EL (cell line): ENCODE measurements at regions not wholly inside any gene's neighbourhood (a gene's known extent, or its start where the extent isn't known, plus 50 kb on each side); places are given as distances from the start of the nearest gene placed in this dataset.
"Not testable (repeated sequence)": the region's sequence is repeated elsewhere in the genome, so short reads cannot be mapped to it uniquely, and the experiment has no call there.

Experiments used
- DNase-seq: peaks from one replicate; pipeline ENCODE4 v3.0.0-alpha.2; 2016

DNA sequence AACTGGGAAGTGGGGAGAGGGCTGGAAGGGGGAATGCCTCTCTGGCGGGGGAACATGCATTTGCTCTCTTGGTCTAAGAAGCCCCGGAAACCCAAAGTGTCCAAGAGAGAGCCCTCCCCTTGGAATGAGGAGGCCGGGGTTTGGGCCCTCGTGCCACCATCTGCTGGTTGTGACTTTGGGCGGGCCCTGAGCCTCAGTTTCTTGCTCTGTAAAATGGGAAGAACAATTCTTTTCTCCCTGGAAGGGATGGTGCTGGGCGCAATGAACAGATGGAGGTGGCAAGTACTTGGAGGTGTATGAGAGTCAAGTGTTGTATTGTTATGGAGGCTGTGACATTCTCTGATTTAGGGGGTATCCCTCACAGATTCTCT, 69.9 kb upstream of the TARDBP start:
- DNase-seq, result no peak

GRCh38 chr1:10943041-10943440, 69.4 kb upstream of the TARDBP start:
- no peak for DNase-seq

DNA sequence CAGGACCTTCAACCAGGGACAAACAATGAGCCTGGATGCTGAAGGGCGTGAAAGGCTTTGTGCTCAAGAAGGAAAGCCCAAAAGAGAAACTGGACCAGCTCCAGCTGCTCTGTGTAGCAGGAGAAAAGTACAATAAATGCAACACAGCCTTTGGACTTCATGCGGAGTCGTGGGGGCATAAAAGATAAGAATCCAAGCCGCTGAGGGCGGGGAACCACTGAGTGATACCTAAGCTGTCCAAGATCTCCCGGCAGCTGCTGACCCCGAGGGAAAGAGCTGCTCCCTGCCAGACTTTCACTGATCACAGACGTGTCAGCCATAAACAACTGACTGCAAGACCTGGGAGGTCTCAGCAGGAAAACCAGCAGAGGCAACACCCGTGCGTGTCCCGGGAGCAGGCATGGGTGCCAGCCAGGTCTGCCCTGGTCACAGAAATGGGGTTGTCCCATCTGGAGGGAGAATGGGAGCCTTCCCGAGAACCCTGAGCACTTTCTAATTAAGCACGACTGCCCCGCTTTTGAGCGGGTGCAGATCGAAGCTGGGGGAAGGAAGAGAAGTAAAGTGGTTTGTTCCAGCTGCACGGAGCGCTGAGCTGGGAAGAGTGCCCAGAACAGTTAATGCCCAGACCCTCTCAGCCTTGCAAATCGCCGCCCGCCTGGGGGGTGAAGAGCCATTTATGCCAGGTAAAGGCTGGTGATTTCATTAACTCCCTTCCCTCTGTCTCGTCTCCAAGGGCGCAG, 68.3 kb upstream of the TARDBP start:
- peak; percentile 28 for DNase-seq

GRCh38 chr1:10945991-10946509, 66.4 kb upstream of the TARDBP start:
- DNase-seq, result no peak

DNA sequence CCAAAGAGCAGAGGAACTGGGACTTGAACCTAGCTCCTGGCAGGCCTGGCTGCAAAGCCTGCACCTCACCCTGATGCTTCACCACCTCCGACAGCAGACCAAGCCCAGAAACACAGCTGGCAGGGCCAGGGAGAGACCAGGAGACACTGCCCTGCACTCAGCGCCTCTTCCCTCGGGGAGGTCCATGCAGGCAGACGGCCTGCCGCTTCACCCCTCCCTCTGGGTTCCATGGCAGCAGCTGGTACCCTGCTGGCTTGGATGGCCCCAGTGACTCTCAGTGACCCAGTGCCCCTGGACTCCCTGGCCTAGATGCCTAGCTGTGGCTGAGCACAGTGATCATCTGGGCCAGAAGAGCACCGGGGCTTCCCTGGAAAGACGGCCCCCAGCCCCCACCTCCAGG, 65.3 kb upstream of the TARDBP start:
- DNase-seq, result no peak

GRCh38 chr1:10947691-10948462, 64.6 kb upstream of the TARDBP start:
- DNase-seq, result no peak

DNA sequence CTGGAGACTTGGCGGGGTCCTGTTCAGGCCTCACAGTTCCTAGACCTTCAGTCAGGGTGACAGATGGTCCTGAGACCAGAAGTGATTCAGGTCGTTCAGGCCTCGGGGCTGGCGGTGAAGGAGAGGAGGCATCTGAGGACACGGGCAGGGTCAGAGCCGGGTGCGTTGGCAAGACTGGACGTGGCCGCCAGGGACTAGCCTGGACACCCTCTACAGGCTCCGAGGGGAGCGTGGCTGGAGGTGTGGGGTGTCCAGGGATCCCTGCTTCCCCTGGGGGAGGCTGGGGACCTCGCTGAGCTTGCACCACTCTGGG, 64.0 kb upstream of the TARDBP start:
- DNase-seq, result no peak

DNA sequence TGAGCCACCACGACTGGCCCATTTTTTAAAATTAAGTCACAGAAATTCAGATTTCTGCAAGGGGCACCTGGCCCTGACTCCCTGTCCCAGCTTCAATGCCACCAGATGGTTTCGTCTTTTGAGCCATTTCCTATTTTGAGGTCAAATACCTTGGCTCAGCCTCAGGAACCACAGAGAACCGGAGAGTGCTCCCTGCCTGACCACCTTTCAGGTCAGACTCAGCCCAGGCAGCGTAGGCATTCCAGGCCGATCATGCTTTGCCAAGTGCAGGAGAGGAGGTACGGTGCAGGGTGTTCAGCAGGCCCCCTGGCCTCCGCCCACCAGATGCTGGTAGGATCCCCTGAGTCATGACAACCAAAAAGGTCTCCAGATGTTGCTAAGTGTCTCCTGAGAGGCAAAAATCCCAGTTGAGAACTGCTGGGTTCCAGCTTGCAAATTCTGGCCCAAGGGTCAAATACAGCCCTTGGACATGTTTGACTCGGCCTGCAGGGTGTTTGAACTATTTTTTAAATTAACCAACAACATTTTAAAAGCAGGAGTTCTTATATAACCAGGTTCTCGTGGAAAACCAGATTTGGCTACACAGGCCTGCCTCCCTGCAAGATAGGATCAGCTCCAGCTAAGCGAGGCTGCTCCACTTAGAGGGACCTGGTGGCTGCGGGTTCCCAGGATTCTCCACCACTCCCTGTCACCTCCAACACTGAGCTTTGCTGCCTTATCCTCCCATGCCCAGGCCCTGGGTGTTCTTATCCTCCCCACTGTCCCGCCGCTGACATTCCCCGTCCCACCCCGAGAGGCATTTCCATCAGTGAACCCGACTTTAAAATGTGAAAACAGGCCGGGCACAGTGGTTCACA, 61.9 kb upstream of the TARDBP start:
- no peak for DNase-seq

GRCh38 chr1:10951298-10951697, 61.2 kb upstream of the TARDBP start:
- not testable (repeated sequence) for DNase-seq

DNA sequence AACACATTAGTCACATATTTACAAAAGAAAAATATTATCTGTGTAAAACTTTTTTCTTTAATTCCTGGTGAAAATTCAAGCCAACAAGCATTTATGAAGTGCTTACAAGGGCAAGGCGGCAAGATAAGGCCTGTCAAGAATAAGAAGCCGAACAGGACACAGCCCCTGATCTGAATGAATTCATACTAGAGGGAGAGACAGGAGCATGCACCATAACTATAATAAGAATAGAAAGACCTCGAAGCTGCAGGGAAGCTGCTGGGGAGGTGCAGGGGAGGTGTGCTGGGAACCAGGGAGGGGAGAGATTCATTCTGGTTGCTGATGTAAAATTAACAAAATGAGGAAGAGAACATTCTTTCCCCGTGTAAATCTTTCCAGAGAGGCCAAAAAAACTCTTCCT, 60.5 kb upstream of the TARDBP start:
- DNase-seq, result no peak

GRCh38 chr1:10953505-10954193, 58.8 kb upstream of the TARDBP start:
- DNase-seq, result no peak

DNA sequence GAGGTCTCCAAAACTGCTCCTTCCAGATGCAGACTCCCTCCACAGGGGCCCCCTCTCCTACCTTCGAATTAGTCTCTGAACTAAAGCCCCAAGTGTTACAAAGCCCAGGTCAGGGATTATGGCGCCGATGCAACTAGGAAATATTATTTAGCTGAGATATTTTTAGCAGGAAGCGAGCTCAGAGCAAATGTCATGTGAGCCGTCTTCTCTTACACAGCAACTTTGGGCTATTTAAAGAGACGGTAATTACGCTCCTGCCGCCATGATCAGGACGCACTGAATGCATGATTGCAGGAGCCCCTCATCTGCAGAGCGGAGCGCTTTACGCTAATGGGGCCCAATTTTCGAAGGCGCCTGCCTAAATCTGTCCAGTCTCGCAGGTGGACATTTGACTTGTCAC, 55.3 kb upstream of the TARDBP start:
- DNase-seq, result no peak

DNA sequence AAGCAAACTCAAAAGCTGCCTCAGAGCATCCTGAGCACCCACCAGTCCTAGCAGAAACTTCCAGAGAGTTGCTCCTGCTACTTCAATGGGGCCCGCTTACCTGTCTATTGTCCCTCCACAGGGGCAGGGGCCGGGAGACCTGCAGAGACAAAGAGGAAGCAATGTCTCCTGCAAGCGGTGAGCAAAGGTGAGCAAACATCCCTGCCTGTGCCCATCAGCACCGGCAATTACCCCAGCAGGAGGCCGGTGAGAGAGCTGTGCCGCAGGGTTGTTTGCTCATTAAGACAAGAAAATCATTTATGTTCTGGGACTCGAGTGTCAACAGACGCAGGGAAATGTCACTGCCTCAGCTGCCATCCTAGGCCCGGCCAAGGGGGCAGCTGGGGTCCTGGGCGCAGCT, 53.8 kb upstream of the TARDBP start:
- DNase-seq, result no peak

DNA sequence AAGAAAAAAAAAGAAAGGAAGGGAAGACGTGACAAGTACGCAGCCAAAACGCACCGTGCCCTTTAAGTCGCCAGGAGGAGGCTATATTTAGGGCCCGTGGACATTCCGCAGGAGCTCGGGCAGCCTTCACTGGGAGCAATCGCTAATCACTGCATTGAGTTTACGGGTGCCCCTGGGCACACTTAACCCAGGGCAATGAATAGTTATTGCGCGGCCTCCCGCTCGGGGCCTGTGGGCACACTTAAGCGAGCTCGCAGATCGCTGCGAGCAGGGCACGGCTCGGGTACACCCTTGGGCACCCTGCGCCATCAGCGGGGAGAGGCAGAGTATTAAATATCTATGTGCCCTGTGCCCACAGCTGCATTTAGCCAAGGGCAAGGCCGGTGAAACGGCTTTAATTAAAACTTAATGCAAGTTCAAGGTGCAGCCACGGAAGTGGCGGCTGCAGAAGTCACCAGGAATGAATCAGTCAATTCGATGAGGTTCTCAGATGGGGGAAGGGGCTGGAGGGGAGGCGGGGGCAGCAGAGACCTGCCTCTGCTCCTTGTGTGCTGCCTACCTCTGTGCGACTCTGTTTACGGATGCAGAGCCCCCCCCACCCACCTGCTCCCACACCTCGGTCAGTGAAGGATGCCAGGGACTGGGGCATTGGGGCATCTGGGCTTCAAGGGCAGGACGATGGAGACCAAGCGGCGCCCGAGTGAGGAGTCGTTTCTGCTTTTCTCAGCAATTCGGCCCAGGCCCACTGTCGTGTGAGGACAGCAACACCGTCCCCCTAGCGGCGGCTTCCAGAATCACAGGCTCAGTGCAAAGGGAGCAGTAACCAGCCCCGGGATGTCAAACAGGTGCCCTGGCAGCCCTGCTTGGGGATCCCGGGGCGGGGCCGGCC, 51.8 kb upstream of the TARDBP start:
- DNase-seq, result peak; percentile 71

DNA sequence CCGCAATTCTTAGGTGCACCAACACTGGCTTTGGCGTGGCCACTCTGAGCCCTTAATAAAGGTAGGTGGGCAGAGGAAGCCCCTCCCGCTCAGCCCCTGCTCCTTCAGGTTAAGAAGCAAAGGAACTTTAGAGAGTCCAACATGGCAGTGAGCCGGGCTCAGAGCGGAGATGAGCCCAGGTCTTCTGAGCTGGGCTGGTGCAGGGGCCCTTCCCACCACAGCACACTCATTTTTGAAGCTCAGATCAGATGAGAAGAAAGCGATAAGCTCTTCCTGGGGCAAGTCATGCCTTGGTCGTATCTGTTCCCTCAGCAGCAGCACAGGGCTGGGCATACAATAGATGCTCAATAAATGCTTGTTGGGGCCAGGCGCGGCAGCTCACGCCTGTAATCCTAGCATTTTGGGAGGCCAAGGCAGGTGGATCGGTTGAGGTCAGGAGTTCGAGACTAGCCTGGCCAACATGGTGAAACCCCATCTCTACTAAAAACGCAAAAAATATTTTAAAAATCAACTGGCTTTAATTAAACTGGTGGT, 51.1 kb upstream of the TARDBP start:
- DNase-seq, result no peak

DNA sequence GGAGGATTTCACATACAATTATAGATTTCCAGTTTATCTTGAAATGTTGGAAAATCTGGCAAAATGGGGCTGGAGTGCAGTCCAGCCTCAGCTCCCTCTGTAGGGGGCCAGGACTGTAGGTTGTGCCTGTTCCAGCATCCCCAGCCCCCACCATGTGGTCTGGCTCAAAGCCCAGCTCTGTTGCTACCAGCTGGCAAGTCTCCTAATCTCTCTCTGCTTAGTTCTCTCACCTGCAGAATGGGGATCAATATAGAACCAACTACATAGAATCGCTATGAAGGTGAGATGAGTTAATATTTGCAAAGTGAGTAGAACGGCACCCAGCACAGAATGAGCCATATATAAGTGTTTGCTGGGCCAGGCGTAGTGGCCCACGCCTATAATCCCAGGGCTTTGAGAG, 50.0 kb upstream of the TARDBP start:
- DNase-seq, result no peak
